HPDE6-E6E7 (cell line): ENCODE measurements at regions not wholly inside any gene's neighbourhood (a gene's known extent, or its start where the extent isn't known, plus 50 kb on each side); places are given as distances from the start of the nearest gene placed in this dataset.
"Not testable (repeated sequence)": the region's sequence is repeated elsewhere in the genome, so short reads cannot be mapped to it uniquely, and the experiment has no call there.

ENCODE experiments used
- DNase-seq: peaks from one replicate; pipeline ENCODE4 v3.0.0; 2011; ENCODE audit warnings: missing footprints; ENCODE audit errors: extremely low spot score

GRCh38 chr18:52190195-52190594 is 149.8 kb upstream of the DCC start:
- DNase-seq = no peak

- no peak for DNase-seq
These were observed 149.4 kb upstream of the DCC start for GRCh38 chr18:52190631-52191030.

GRCh38 chr18:52200406-52200805 is 139.6 kb upstream of the DCC start:
- DNase-seq = no peak

GRCh38 chr18:52200921-52201663 is 138.9 kb upstream of the DCC start:
- no peak for DNase-seq

GRCh38 chr18:52208646-52209045 is 131.4 kb upstream of the DCC start:
- no peak for DNase-seq

- no peak for DNase-seq
These were observed 123.9 kb upstream of the DCC start for GRCh38 chr18:52216109-52216508.

GRCh38 chr18:52216666-52217065 is 123.3 kb upstream of the DCC start:
- no peak for DNase-seq

GRCh38 chr18:52219102-52219501 is 120.9 kb upstream of the DCC start:
- no peak for DNase-seq

GRCh38 chr18:52220062-52220591 is 119.9 kb upstream of the DCC start:
- DNase-seq = no peak

- DNase-seq = no peak
These were observed 117.8 kb upstream of the DCC start for GRCh38 chr18:52222211-52222610.

- no peak for DNase-seq
These were observed 112.5 kb upstream of the DCC start for GRCh38 chr18:52227536-52227935.

- DNase-seq = no peak
These were observed 111.8 kb upstream of the DCC start for GRCh38 chr18:52228166-52228565.

- DNase-seq = peak; percentile 32
These were observed 103.9 kb upstream of the DCC start for GRCh38 chr18:52236131-52236530.

GRCh38 chr18:52237551-52237950 is 102.4 kb upstream of the DCC start:
- DNase-seq = peak; percentile 81

- DNase-seq = no peak
These were observed 97.3 kb upstream of the DCC start for GRCh38 chr18:52242711-52243110.

- DNase-seq = no peak
These were observed 95.3 kb upstream of the DCC start for GRCh38 chr18:52244658-52245057.

GRCh38 chr18:52254367-52254766 is 85.6 kb upstream of the DCC start:
- peak; percentile 6 for DNase-seq

- not testable (repeated sequence) for DNase-seq
These were observed 82.6 kb upstream of the DCC start for GRCh38 chr18:52257417-52257816.

GRCh38 chr18:52275817-52276216 is 64.2 kb upstream of the DCC start:
- no peak for DNase-seq

- no peak for DNase-seq
These were observed 62.2 kb upstream of the DCC start for GRCh38 chr18:52277785-52278184.

GRCh38 chr18:52278191-52278590 is 61.8 kb upstream of the DCC start:
- no peak for DNase-seq

- no peak for DNase-seq
These were observed 59.3 kb upstream of the DCC start for GRCh38 chr18:52280702-52281101.

- DNase-seq = no peak
These were observed 56.1 kb upstream of the DCC start for GRCh38 chr18:52283927-52284326.

- no peak for DNase-seq
These were observed 53.3 kb upstream of the DCC start for GRCh38 chr18:52286675-52287074.
